ENCODE measurements at regions not wholly inside any gene's neighbourhood (a gene's known extent, or its start where the extent isn't known, plus 50 kb on each side); places are given as distances from the start of the nearest gene placed in this dataset.

DNA sequence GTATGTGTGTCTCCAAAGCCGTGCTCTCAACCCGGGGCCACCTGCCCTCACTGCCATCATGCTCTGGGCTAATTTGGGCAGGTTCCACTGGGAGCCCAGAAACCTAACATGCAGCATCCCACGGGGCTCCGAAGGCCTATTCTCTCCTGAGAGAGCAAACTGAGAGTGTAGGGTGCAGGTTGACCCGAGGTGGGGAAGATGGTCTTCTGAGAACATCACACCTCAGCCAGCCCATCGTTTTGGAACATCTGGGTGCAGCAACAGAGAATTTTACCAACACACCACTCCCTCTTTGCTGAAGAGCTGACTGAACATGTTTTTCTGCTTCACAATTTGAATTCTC is 294.6 kb upstream of the TUT7 start:
- Histone ChIP-seq H3K4me3 (ENCODE audit: low read length in 3 of 3) (no peak overlapping the region), H3K27me3 (ENCODE audit: control insufficient read depth, insufficient read depth, low read length) (no peaks in the 10 kb centered on the region), H3K4me1 (ENCODE audit: control insufficient read depth in 2 of 3, insufficient read depth in 2 of 3, low read depth in 1 of 3, low read length in 3 of 3) (no peaks in the 10 kb centered on the region), H3K9me3 (ENCODE audit: control insufficient read depth in 2 of 3, insufficient read depth in 1 of 3, low read length in 3 of 3) (no peaks in the 10 kb centered on the region), H3K27ac (ENCODE audit: low read depth in 2 of 2, low read length in 2 of 2) (no peak overlapping the region), H3K36me3 (ENCODE audit: control insufficient read depth in 2 of 3, insufficient read depth in 3 of 3, low read length in 3 of 3) (no peaks in the 10 kb centered on the region), H3K9ac (ENCODE audit: low read length in 3 of 3) (no peak overlapping the region)
- FAIRE-seq (no peak), DNase-seq (no peak)
- TF ChIP-seq, protein P1, sequence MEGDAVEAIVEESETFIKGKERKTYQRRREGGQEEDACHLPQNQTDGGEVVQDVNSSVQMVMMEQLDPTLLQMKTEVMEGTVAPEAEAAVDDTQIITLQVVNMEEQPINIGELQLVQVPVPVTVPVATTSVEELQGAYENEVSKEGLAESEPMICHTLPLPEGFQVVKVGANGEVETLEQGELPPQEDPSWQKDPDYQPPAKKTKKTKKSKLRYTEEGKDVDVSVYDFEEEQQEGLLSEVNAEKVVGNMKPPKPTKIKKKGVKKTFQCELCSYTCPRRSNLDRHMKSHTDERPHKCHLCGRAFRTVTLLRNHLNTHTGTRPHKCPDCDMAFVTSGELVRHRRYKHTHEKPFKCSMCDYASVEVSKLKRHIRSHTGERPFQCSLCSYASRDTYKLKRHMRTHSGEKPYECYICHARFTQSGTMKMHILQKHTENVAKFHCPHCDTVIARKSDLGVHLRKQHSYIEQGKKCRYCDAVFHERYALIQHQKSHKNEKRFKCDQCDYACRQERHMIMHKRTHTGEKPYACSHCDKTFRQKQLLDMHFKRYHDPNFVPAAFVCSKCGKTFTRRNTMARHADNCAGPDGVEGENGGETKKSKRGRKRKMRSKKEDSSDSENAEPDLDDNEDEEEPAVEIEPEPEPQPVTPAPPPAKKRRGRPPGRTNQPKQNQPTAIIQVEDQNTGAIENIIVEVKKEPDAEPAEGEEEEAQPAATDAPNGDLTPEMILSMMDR (IDR thresholded peaks at IDR 0.05; ENCODE audit: borderline replicate concordance, extremely low read depth, insufficient read depth): no peak
- intact Hi-C loops (cut with DNase I): no loop called here

GRCh38 chr9:86648156-86648827 is 294.1 kb upstream of the TUT7 start:
- FAIRE-seq: no peak

GRCh38 chr9:86645303-86645702 is 291.1 kb upstream of the TUT7 start:
- H3K9me3 ChIP-seq (ENCODE audit: control insufficient read depth in 2 of 3, insufficient read depth in 1 of 3, low read length in 3 of 3): no peaks in the 10 kb centered on the region
- H3K9ac ChIP-seq (ENCODE audit: low read length in 3 of 3): no peak overlapping the region
- H3K4me3 ChIP-seq (ENCODE audit: low read length in 3 of 3): no peak overlapping the region
- H3K27ac ChIP-seq (ENCODE audit: low read depth in 2 of 2, low read length in 2 of 2): no peak overlapping the region
- intact Hi-C loops (cut with DNase I): no loop called here
- no peaks in the 10 kb centered on the region for H3K27me3 ChIP-seq (ENCODE audit: control insufficient read depth, insufficient read depth, low read length)
- no peaks in the 10 kb centered on the region for H3K4me1 ChIP-seq (ENCODE audit: control insufficient read depth in 2 of 3, insufficient read depth in 2 of 3, low read depth in 1 of 3, low read length in 3 of 3)
- TF ChIP-seq, protein P1 (IDR thresholded peaks at IDR 0.05; ENCODE audit: borderline replicate concordance, extremely low read depth, insufficient read depth): no peak
- no peaks in the 10 kb centered on the region for H3K36me3 ChIP-seq (ENCODE audit: control insufficient read depth in 2 of 3, insufficient read depth in 3 of 3, low read length in 3 of 3)
- FAIRE-seq (no peak), DNase-seq (peak in 1 of 5 donors; percentile 17)

More at GRCh38 chr9:86648156-86648827, 294.1 kb upstream of the TUT7 start:
- H3K4me1 ChIP-seq (ENCODE audit: control insufficient read depth in 2 of 3, insufficient read depth in 2 of 3, low read depth in 1 of 3, low read length in 3 of 3): no peaks in the 10 kb centered on the region
- no peak overlapping the region for H3K9ac ChIP-seq (ENCODE audit: low read length in 3 of 3)
- H3K36me3 ChIP-seq (ENCODE audit: control insufficient read depth in 2 of 3, insufficient read depth in 3 of 3, low read length in 3 of 3): no peaks in the 10 kb centered on the region
- H3K27me3 ChIP-seq (ENCODE audit: control insufficient read depth, insufficient read depth, low read length): no peaks in the 10 kb centered on the region
- DNase-seq: no peak
- H3K27ac ChIP-seq (ENCODE audit: low read depth in 2 of 2, low read length in 2 of 2): no peak overlapping the region
- intact Hi-C loops (cut with DNase I): no loop called here
- TF ChIP-seq, protein P1 (IDR thresholded peaks at IDR 0.05; ENCODE audit: borderline replicate concordance, extremely low read depth, insufficient read depth): no peak
- no peaks in the 10 kb centered on the region for H3K9me3 ChIP-seq (ENCODE audit: control insufficient read depth in 2 of 3, insufficient read depth in 1 of 3, low read length in 3 of 3)
- H3K4me3 ChIP-seq (ENCODE audit: low read length in 3 of 3): no peak overlapping the region

DNA sequence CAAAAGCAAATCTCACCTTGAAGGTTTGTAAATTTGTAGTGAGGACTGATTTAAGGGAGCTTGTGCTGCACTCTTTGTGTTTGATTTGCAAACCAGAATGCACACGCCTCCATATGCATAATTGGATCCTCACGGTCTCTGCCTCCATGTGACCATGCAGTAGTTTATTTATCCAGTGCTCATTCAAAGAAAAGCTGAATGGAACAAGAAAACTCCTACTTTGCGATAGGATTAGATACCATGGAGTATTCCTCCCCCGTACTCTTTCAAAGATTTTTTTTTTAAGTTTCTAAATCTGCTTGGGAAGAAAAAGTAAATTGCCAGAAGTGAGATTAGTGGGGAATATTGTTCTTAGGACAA is 290.4 kb upstream of the TUT7 start:
- Histone ChIP-seq H3K27ac (ENCODE audit: low read depth in 2 of 2, low read length in 2 of 2) (no peak overlapping the region), H3K4me1 (ENCODE audit: control insufficient read depth in 2 of 3, insufficient read depth in 2 of 3, low read depth in 1 of 3, low read length in 3 of 3) (no peaks in the 10 kb centered on the region), H3K4me3 (ENCODE audit: low read length in 3 of 3) (no peak overlapping the region), H3K36me3 (ENCODE audit: control insufficient read depth in 2 of 3, insufficient read depth in 3 of 3, low read length in 3 of 3) (no peaks in the 10 kb centered on the region), H3K9me3 (ENCODE audit: control insufficient read depth in 2 of 3, insufficient read depth in 1 of 3, low read length in 3 of 3) (no peaks in the 10 kb centered on the region), H3K9ac (ENCODE audit: low read length in 3 of 3) (no peak overlapping the region), H3K27me3 (ENCODE audit: control insufficient read depth, insufficient read depth, low read length) (no peaks in the 10 kb centered on the region)
- FAIRE-seq (no peak), DNase-seq (peak in 2 of 5 donors; percentile 30 to 38)
- TF ChIP-seq, protein P1 (IDR thresholded peaks at IDR 0.05; ENCODE audit: borderline replicate concordance, extremely low read depth, insufficient read depth): no peak
- intact Hi-C loops (cut with DNase I): no loop called here
